Gastrocnemius medialis (tissue), 4 donors: ENCODE measurements at regions not wholly inside any gene's neighbourhood (a gene's known extent, or its start where the extent isn't known, plus 50 kb on each side); places are given as distances from the start of the nearest gene placed in this dataset.

Source experiments
- ATAC-seq, 2 donors: fragments of 150-250 bp; one replicate each; pipeline ENCODE4 v1.9.1; 2016
- DNase-seq, 2 donors: peaks; one replicate each; pipeline ENCODE4 v3.0.0-alpha.2; 2019
- H3K27ac ChIP-seq, 4 donors: fragments of 200-600 bp; sonication (generic); 1 replicate in 1 of 4; 2 replicates in 3 of 4; pipeline ENCODE4 v1.5.1; 2016 to 2018; ENCODE audit warnings: mild to moderate bottlenecking in 2 of 4, moderate library complexity in 1 of 4
- H3K27me3 ChIP-seq, 3 donors: fragments of 200-600 bp; sonication (generic) in 2 of 3; 1 replicate in 1 of 3; 2 replicates in 2 of 3; pipeline versions ENCODE4 v1.5.1 to v1.6.0; 2016 to 2019; ENCODE audit warnings: mild to moderate bottlenecking in 1 of 3, moderate library complexity in 1 of 3
- H3K36me3 ChIP-seq, 2 donors: fragments of 200-600 bp; sonication (generic) in 1 of 2; one replicate each; pipeline ENCODE4 v1.5.1; 2017 to 2018
- H3K4me1 ChIP-seq, 2 donors: fragments of 200-600 bp; sonication (generic) in 1 of 2; one replicate each; pipeline ENCODE4 v1.5.1; 2016 to 2017; ENCODE audit warnings: mild to moderate bottlenecking in 2 of 2
- H3K4me3 ChIP-seq, 4 donors: fragments of 200-600 bp; sonication (generic) in 3 of 4; 1 replicate in 1 of 4; 2 replicates in 3 of 4; pipeline ENCODE4 v1.5.1; 2016 to 2019; ENCODE audit warnings: mild to moderate bottlenecking in 2 of 4
- H3K9me3 ChIP-seq, 3 donors: fragments of 200-600 bp; sonication (generic) in 2 of 3; 1 replicate in 1 of 3; 2 replicates in 2 of 3; pipeline ENCODE4 v1.5.1; 2016 to 2019
- CTCF ChIP-seq, 5 experiments: fragments of 450-650 bp in 3 of 5; fragments of 200-600 bp in 2 of 5; sonication (generic) in 2 of 5; IDR thresholded peaks in 4 of 5; conservative IDR thresholded peaks in 1 of 5; 1 replicate in 4 of 5; 2 replicates in 1 of 5; pipeline ENCODE4 v1.5.1; 2016 to 2019; ENCODE audit warnings: antibody characterized with exemption in 5 of 5, mild to moderate bottlenecking in 3 of 5, moderate library complexity in 3 of 5
- POLR2A ChIP-seq, 2 donors: fragments of 450-650 bp; IDR thresholded peaks; one replicate each; pipeline ENCODE4 v1.6.1; 2017; ENCODE audit warnings: antibody characterized with exemption in 2 of 2, mild to moderate bottlenecking in 2 of 2, moderate library complexity in 2 of 2
- in situ Hi-C, 4 donors: fragments of 200-750 bp; cut with MboI; loops; one replicate each; pipeline versions ENCODE4 v1.15.0 to v1.8.0; 2017; ENCODE audit warnings: low sequenced_read_pairs in 4 of 4
- intact Hi-C: fragments of 100-400 bp; cut with DNase I; formaldehyde crosslinking; loops from one replicate; pipeline ENCODE4 v1.15.1; 2023; ENCODE audit warnings: low total_unique reads

GRCh38 chr13:80273718-80274117 lies 67.2 kb downstream of the SPRY2 start:
- H3K4me3 ChIP-seq, result no peak overlapping the region
- no peaks in the 10 kb centered on the region for H3K27me3 ChIP-seq
- H3K36me3 ChIP-seq, result no peaks in the 10 kb centered on the region
- TF ChIP-seq POLR2A (IDR thresholded peaks at IDR 0.05) (no peak), CTCF (IDR thresholded peaks at IDR 0.05 in 4 of 5, conservative IDR thresholded peaks at IDR 0.05 in 1 of 5) (no peak)
- intact Hi-C loops (no loop called here), in situ Hi-C loops (no loop called here)
- H3K27ac ChIP-seq, result no peak overlapping the region
- ATAC-seq (no peak), DNase-seq (no peak)
- H3K9me3 ChIP-seq, result no peaks in the 10 kb centered on the region
- no peaks in the 10 kb centered on the region for H3K4me1 ChIP-seq

- TF ChIP-seq CTCF (IDR thresholded peaks at IDR 0.05 in 4 of 5, conservative IDR thresholded peaks at IDR 0.05 in 1 of 5), result no peak
- no peak for TF ChIP-seq POLR2A (IDR thresholded peaks at IDR 0.05)
- ATAC-seq, result no peak
These were observed 75.6 kb downstream of the SPRY2 start for GRCh38 chr13:80265348-80265747.

GRCh38 chr13:80263745-80264513 lies 77.0 kb downstream of the SPRY2 start:
- TF ChIP-seq CTCF (IDR thresholded peaks at IDR 0.05 in 4 of 5, conservative IDR thresholded peaks at IDR 0.05 in 1 of 5), result no peak
- no peak for TF ChIP-seq POLR2A (IDR thresholded peaks at IDR 0.05)
- in situ Hi-C loops, result no loop called here

More at GRCh38 chr13:80265348-80265747, 75.6 kb downstream of the SPRY2 start:
- H3K36me3 ChIP-seq, result no peaks in the 10 kb centered on the region
- no peaks in the 10 kb centered on the region for H3K4me1 ChIP-seq
- H3K27ac ChIP-seq, result no peak overlapping the region
- no peaks in the 10 kb centered on the region for H3K27me3 ChIP-seq
- intact Hi-C loops, result no loop called here
- H3K9me3 ChIP-seq, result no peaks in the 10 kb centered on the region
- in situ Hi-C loops, result no loop called here
- H3K4me3 ChIP-seq, result no peak overlapping the region
- DNase-seq, result no peak

GRCh38 chr13:80262051-80262695 lies 78.8 kb downstream of the SPRY2 start:
- no peaks in the 10 kb centered on the region for H3K36me3 ChIP-seq
- intact Hi-C loops, result no loop called here
- H3K27me3 ChIP-seq, result no peaks in the 10 kb centered on the region
- H3K27ac ChIP-seq, result no peak overlapping the region
- H3K4me1 ChIP-seq, result no peaks in the 10 kb centered on the region
- DNase-seq (no peak), ATAC-seq (no peak)
- no peaks in the 10 kb centered on the region for H3K9me3 ChIP-seq
- H3K4me3 ChIP-seq, result no peak overlapping the region
- in situ Hi-C loops, result no loop called here
- TF ChIP-seq CTCF (IDR thresholded peaks at IDR 0.05 in 4 of 5, conservative IDR thresholded peaks at IDR 0.05 in 1 of 5), result no peak
- TF ChIP-seq POLR2A (IDR thresholded peaks at IDR 0.05), result no peak

More at GRCh38 chr13:80263745-80264513, 77.0 kb downstream of the SPRY2 start:
- ATAC-seq, result no peak
- H3K27ac ChIP-seq, result no peak overlapping the region
- H3K36me3 ChIP-seq, result no peaks in the 10 kb centered on the region
- no peaks in the 10 kb centered on the region for H3K27me3 ChIP-seq
- no peak overlapping the region for H3K4me3 ChIP-seq
- intact Hi-C loops, result no loop called here
- no peak for DNase-seq
- no peaks in the 10 kb centered on the region for H3K4me1 ChIP-seq
- H3K9me3 ChIP-seq, result no peaks in the 10 kb centered on the region
